Bronchial epithelial cell (primary cell): ENCODE measurements at regions not wholly inside any gene's neighbourhood (a gene's known extent, or its start where the extent isn't known, plus 50 kb on each side); places are given as distances from the start of the nearest gene placed in this dataset.

Source experiments
- DNase-seq: peaks from one replicate; pipeline ENCODE4 v3.0.0-alpha.2; 2010; ENCODE audit warnings: low read depth
- FAIRE-seq: peaks from 2 replicates; lab custom pipeline; 2011; peaks lifted over from hg19 to GRCh38; lab: Jason Lieb, UNC
- H3K27me3 ChIP-seq: 2 replicates; pipeline ENCODE4 v1.5.1; 2011; ENCODE audit warnings: low read length; ENCODE audit not compliant: control insufficient read depth, insufficient read depth
- H3K36me3 ChIP-seq: 2 replicates; pipeline ENCODE4 v1.5.1; 2011; ENCODE audit warnings: low read length; ENCODE audit not compliant: control insufficient read depth, insufficient read depth
- H3K4me3 ChIP-seq: 2 replicates; pipeline ENCODE4 v1.5.1; 2011; ENCODE audit warnings: mild to moderate bottlenecking, low read depth, low read length, control low read depth
- CTCF ChIP-seq: IDR thresholded peaks from 2 replicates; pipeline ENCODE4 v1.5.1; 2011; ENCODE audit warnings: mild to moderate bottlenecking, moderate library complexity, low read length, control low read depth, inconsistent platforms; ENCODE audit not compliant: insufficient read depth, severe bottlenecking

- Histone ChIP-seq H3K4me3 (no peak overlapping the region), H3K27me3 (peaks cover 2% of the 10 kb centered on the region), H3K36me3 (no peaks in the 10 kb centered on the region)
- no peak for TF ChIP-seq CTCF
- DNase-seq (no peak), FAIRE-seq (no peak)
Measured at GRCh38 chr10:78251016-78251385, 217.3 kb downstream of the RPS24 start.

GRCh38 chr10:78252286-78252685, 218.6 kb downstream of the RPS24 start:
- no peak for TF ChIP-seq CTCF
- FAIRE-seq: no peak
- Histone ChIP-seq H3K4me3 (no peak overlapping the region), H3K36me3 (no peaks in the 10 kb centered on the region), H3K27me3 (peaks cover 2% of the 10 kb centered on the region)
- no peak for DNase-seq

GRCh38 chr10:78253063-78253853, 219.6 kb downstream of the RPS24 start:
- H3K27me3 ChIP-seq: peaks cover 2% of the 10 kb centered on the region
- FAIRE-seq: no peak

GRCh38 chr10:78254013-78254412, 220.3 kb downstream of the RPS24 start:
- DNase-seq: no peak
- Histone ChIP-seq H3K27me3 (peaks cover 2% of the 10 kb centered on the region), H3K4me3 (no peak overlapping the region), H3K36me3 (no peaks in the 10 kb centered on the region)
- no peak for TF ChIP-seq CTCF
- no peak for FAIRE-seq

More at GRCh38 chr10:78253063-78253853, 219.6 kb downstream of the RPS24 start:
- TF ChIP-seq CTCF: no peak
- H3K4me3 ChIP-seq: no peak overlapping the region
- DNase-seq: no peak
- no peaks in the 10 kb centered on the region for H3K36me3 ChIP-seq

GRCh38 chr10:78255214-78255613, 221.6 kb downstream of the RPS24 start:
- Histone ChIP-seq H3K36me3 (no peaks in the 10 kb centered on the region), H3K4me3 (no peak overlapping the region), H3K27me3 (no peaks in the 10 kb centered on the region)
- TF ChIP-seq CTCF: no peak
- FAIRE-seq (no peak), DNase-seq (peak; percentile 69)
